Keratinocyte (primary cell): ENCODE measurements at regions not wholly inside any gene's neighbourhood (a gene's known extent, or its start where the extent isn't known, plus 50 kb on each side); places are given as distances from the start of the nearest gene placed in this dataset.

Source experiments
- DNase-seq: peaks from one replicate; pipeline ENCODE4 v3.0.0-alpha.2; 2011; ENCODE audit warnings: low read depth, missing footprints, low spot score
- FAIRE-seq: peaks from 2 replicates; lab custom pipeline; 2011; peaks lifted over from hg19 to GRCh38; lab: Jason Lieb, UNC
- H2AFZ ChIP-seq: 2 replicates; pipeline ENCODE4 v1.6.0; 2012; ENCODE audit warnings: low read length, control low read depth, inconsistent platforms; ENCODE audit not compliant: control insufficient read depth
- H3K27ac ChIP-seq: 2 replicates; pipeline ENCODE4 v1.5.1; 2011; ENCODE audit warnings: low read length; ENCODE audit not compliant: control insufficient read depth, insufficient read depth
- H3K27me3 ChIP-seq: 3 replicates; pipeline ENCODE4 v1.6.0; 2011; ENCODE audit warnings: low read length; ENCODE audit not compliant: control insufficient read depth, insufficient read depth; ENCODE audit errors: extremely low read depth
- H3K36me3 ChIP-seq, 2 experiments: 2 replicates in 1 of 2; 3 replicates in 1 of 2; pipeline ENCODE4 v1.5.1; 2011; ENCODE audit warnings: low read length in 2 of 2, mild to moderate bottlenecking in 1 of 2; ENCODE audit not compliant: control insufficient read depth in 2 of 2, insufficient read depth in 2 of 2; ENCODE audit errors: extremely low read depth in 1 of 2
- H3K4me1 ChIP-seq: 3 replicates; pipeline ENCODE4 v1.5.1; 2011; ENCODE audit warnings: low read length; ENCODE audit not compliant: control insufficient read depth, insufficient read depth; ENCODE audit errors: extremely low read depth
- H3K4me2 ChIP-seq: 3 replicates; pipeline ENCODE4 v1.6.0; 2011; ENCODE audit warnings: low read depth, low read length; ENCODE audit not compliant: control insufficient read depth, insufficient read depth; ENCODE audit errors: extremely low read depth
- H3K4me3 ChIP-seq, 3 experiments: fragments of 200-600 bp in 1 of 3; sonication (generic) in 1 of 3; 2 replicates in 2 of 3; 3 replicates in 1 of 3; pipeline ENCODE4 v1.5.1; 2011 to 2016; ENCODE audit warnings: low read length in 3 of 3, mild to moderate bottlenecking in 3 of 3, control low read depth in 2 of 3, inconsistent platforms in 1 of 3, low read depth in 1 of 3, mixed read lengths in 1 of 3, mixed run types in 1 of 3, moderate library complexity in 1 of 3; ENCODE audit not compliant: control insufficient read depth in 2 of 3, insufficient read depth in 2 of 3; ENCODE audit errors: extremely low read depth in 1 of 3
- H3K79me2 ChIP-seq: 2 replicates; pipeline ENCODE4 v1.6.0; 2012; ENCODE audit warnings: low read length; ENCODE audit not compliant: control insufficient read depth, insufficient read depth
- H3K9ac ChIP-seq: 3 replicates; pipeline ENCODE4 v1.6.0; 2011; ENCODE audit warnings: low read length; ENCODE audit not compliant: control insufficient read depth, insufficient read depth; ENCODE audit errors: extremely low read depth
- H3K9me1 ChIP-seq: 3 replicates; pipeline ENCODE4 v1.6.0; 2011; ENCODE audit warnings: low read length; ENCODE audit not compliant: control insufficient read depth, insufficient read depth; ENCODE audit errors: extremely low read depth
- H3K9me3 ChIP-seq: 2 replicates; pipeline ENCODE4 v1.5.1; 2012; ENCODE audit warnings: low read depth, low read length; ENCODE audit not compliant: control insufficient read depth
- H4K20me1 ChIP-seq: 3 replicates; pipeline ENCODE4 v1.6.0; 2011; ENCODE audit warnings: low read length; ENCODE audit not compliant: control insufficient read depth, insufficient read depth; ENCODE audit errors: extremely low read depth
- CTCF ChIP-seq, 3 experiments: IDR thresholded peaks in 1 of 3; conservative IDR thresholded peaks in 1 of 3; optimal IDR thresholded peaks in 1 of 3; 2 replicates in 2 of 3; 3 replicates in 1 of 3; pipeline versions ENCODE3 to v1.5.1; 2011; ENCODE audit warnings: low read length in 3 of 3, mild to moderate bottlenecking in 3 of 3, moderate library complexity in 2 of 3, control low read depth in 1 of 3, inconsistent platforms in 1 of 3; ENCODE audit not compliant: insufficient read depth in 2 of 3; ENCODE audit errors: extremely low read depth in 1 of 3
- EZH2 ChIP-seq: IDR thresholded peaks from one replicate; pipeline ENCODE4 v1.6.1; 2012; ENCODE audit warnings: inconsistent platforms, mild to moderate bottlenecking, low read length, moderate library complexity
- dilution Hi-C: fragments of 300-500 bp; cut with MboI; formaldehyde crosslinking; loops from one replicate; pipeline ENCODE4 v1.7.0; 2020; ENCODE audit warnings: low sequenced_read_pairs; ENCODE audit not compliant: extremely low pct_ligation_motif_present

- Histone ChIP-seq H4K20me1 (no peaks in the 10 kb centered on the region), H3K79me2 (no peaks in the 10 kb centered on the region), H3K27me3 (peaks cover 12% of the 10 kb centered on the region), H3K4me3 (no peak overlapping the region), H3K36me3 (no peaks in the 10 kb centered on the region), H3K27ac (no peak overlapping the region), H3K4me1 (no peaks in the 10 kb centered on the region), H2AFZ (no peak overlapping the region), H3K9me3 (no peaks in the 10 kb centered on the region), H3K9me1 (no peaks in the 10 kb centered on the region), H3K9ac (no peak overlapping the region), H3K4me2 (no peak overlapping the region)
- DNase-seq (no peak), FAIRE-seq (no peak)
- no peak for TF ChIP-seq EZH2
- TF ChIP-seq CTCF (optimal IDR thresholded peaks at IDR 0.05 in 1 of 3, IDR thresholded peaks at IDR 0.05 in 1 of 3, conservative IDR thresholded peaks at IDR 0.05 in 1 of 3; ENCODE audit: extremely low read depth in 1 of 3, insufficient read depth in 2 of 3, low read length in 3 of 3): no peak
- dilution Hi-C loops: no loop called here
Measured at GRCh38 chr16:55943267-55943666, 68.1 kb upstream of the CES5A start.

- FAIRE-seq (peak; percentile 36), DNase-seq (no peak)
- H3K9me1 ChIP-seq: no peaks in the 10 kb centered on the region
- peaks cover 12% of the 10 kb centered on the region for H3K27me3 ChIP-seq
- H3K79me2 ChIP-seq: no peaks in the 10 kb centered on the region
- no peak for TF ChIP-seq CTCF (optimal IDR thresholded peaks at IDR 0.05 in 1 of 3, IDR thresholded peaks at IDR 0.05 in 1 of 3, conservative IDR thresholded peaks at IDR 0.05 in 1 of 3; ENCODE audit: extremely low read depth in 1 of 3, insufficient read depth in 2 of 3, low read length in 3 of 3)
- TF ChIP-seq EZH2: peak; percentile 9
- H3K9ac ChIP-seq: no peak overlapping the region
- H2AFZ ChIP-seq: no peak overlapping the region
- H3K4me1 ChIP-seq: no peaks in the 10 kb centered on the region
- no peaks in the 10 kb centered on the region for H4K20me1 ChIP-seq
- no peaks in the 10 kb centered on the region for H3K9me3 ChIP-seq
- no peak overlapping the region for H3K4me3 ChIP-seq
- no peak overlapping the region for H3K27ac ChIP-seq
- no peak overlapping the region for H3K4me2 ChIP-seq
- dilution Hi-C loops: no loop called here
- H3K36me3 ChIP-seq: no peaks in the 10 kb centered on the region
Measured at GRCh38 chr16:55942821-55943220, 67.6 kb upstream of the CES5A start.
